ENCODE measurements at regions not wholly inside any gene's neighbourhood (a gene's known extent, or its start where the extent isn't known, plus 50 kb on each side); places are given as distances from the start of the nearest gene placed in this dataset.

DNA sequence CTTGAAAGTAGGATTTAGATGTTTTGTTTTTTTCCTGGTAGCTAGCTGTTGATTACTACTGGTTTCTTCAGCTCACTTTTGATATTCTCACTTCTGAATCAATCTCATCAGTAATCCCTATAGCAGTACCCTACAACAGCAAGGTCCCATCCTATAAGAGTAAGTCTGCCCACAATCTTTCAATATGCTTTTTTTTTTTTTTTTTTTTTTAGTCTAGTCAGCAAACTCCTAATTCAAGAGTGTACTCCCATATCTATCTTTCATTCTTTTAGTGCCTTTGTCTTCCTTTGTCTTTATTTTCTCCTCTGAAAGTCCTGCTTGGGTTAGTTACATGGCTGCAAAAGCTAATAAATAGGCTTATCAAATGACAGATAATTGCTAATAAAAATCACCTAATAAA lies 362.4 kb upstream of the RIOK2 start:
- H3K36me3 ChIP-seq, result no peaks in the 10 kb centered on the region
- TF ChIP-seq, protein P1, sequence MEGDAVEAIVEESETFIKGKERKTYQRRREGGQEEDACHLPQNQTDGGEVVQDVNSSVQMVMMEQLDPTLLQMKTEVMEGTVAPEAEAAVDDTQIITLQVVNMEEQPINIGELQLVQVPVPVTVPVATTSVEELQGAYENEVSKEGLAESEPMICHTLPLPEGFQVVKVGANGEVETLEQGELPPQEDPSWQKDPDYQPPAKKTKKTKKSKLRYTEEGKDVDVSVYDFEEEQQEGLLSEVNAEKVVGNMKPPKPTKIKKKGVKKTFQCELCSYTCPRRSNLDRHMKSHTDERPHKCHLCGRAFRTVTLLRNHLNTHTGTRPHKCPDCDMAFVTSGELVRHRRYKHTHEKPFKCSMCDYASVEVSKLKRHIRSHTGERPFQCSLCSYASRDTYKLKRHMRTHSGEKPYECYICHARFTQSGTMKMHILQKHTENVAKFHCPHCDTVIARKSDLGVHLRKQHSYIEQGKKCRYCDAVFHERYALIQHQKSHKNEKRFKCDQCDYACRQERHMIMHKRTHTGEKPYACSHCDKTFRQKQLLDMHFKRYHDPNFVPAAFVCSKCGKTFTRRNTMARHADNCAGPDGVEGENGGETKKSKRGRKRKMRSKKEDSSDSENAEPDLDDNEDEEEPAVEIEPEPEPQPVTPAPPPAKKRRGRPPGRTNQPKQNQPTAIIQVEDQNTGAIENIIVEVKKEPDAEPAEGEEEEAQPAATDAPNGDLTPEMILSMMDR (IDR thresholded peaks at IDR 0.05), result no peak
- H3K9me3 ChIP-seq, result no peaks in the 10 kb centered on the region
- H3K27ac ChIP-seq, result no peak overlapping the region
- H3K27me3 ChIP-seq, result no peaks in the 10 kb centered on the region
- H3K4me1 ChIP-seq, result no peaks in the 10 kb centered on the region
- no peak overlapping the region for H3K4me3 ChIP-seq
- no peak for DNase-seq (ENCODE audit: low spot score)

- Histone ChIP-seq H3K27me3 (no peaks in the 10 kb centered on the region), H3K9me3 (no peaks in the 10 kb centered on the region), H3K27ac (no peak overlapping the region), H3K36me3 (no peaks in the 10 kb centered on the region), H3K4me1 (no peaks in the 10 kb centered on the region), H3K4me3 (no peak overlapping the region)
- TF ChIP-seq, protein P1 (IDR thresholded peaks at IDR 0.05), result no peak
- DNase-seq (ENCODE audit: low spot score), result no peak
Observed at GRCh38 chr5:97545886-97546535, 363.0 kb upstream of the RIOK2 start.

DNA sequence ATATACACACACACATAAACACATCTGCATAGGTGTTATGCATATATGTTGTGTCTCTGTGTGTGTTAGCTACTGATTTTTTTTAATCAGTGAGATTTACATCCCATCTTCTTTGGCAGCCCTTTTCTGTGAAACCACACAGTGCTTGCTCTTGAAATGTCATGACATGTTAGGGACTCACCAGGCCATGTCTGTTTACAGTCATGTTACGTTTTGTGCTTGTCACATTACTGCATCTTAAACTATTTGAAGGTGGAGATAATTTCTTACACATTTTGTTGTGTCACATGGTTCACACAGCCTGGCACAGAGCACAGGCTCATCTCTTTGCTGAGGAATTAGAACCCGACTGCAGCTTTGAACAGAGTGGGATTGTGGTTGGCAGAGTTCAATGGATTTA lies 364.4 kb upstream of the RIOK2 start:
- H3K4me1 ChIP-seq, result no peaks in the 10 kb centered on the region
- H3K4me3 ChIP-seq, result no peak overlapping the region
- H3K27me3 ChIP-seq, result no peaks in the 10 kb centered on the region
- no peak overlapping the region for H3K27ac ChIP-seq
- H3K9me3 ChIP-seq, result no peaks in the 10 kb centered on the region
- DNase-seq (ENCODE audit: low spot score), result no peak
- no peaks in the 10 kb centered on the region for H3K36me3 ChIP-seq
- TF ChIP-seq, protein P1 (IDR thresholded peaks at IDR 0.05), result no peak

GRCh38 chr5:97547999-97548738 lies 365.1 kb upstream of the RIOK2 start:
- H3K27ac ChIP-seq, result no peak overlapping the region
- H3K4me1 ChIP-seq, result no peaks in the 10 kb centered on the region

DNA sequence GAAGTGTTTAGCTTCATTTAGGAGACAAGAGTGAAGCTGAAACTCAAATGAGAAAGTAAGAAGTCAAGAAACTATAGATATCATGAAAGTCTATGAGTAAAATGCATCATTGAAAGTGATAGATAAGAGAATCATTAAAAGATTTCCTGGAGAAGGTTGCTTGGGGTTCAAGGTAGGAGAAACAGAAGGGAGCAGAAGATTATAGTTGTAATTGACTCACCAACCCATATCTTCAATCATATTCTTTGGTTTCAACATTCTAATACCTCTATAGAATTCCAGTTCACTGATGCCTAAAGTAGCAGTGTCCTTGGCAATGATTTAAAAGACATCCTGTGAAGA lies 365.7 kb upstream of the RIOK2 start:
- Histone ChIP-seq H3K27ac (no peak overlapping the region), H3K4me1 (no peaks in the 10 kb centered on the region), H3K4me3 (no peak overlapping the region), H3K9me3 (no peaks in the 10 kb centered on the region), H3K27me3 (no peaks in the 10 kb centered on the region), H3K36me3 (no peaks in the 10 kb centered on the region)
- no peak for DNase-seq (ENCODE audit: low spot score)
- TF ChIP-seq, protein P1 (IDR thresholded peaks at IDR 0.05), result no peak

More at GRCh38 chr5:97547999-97548738, 365.1 kb upstream of the RIOK2 start:
- Histone ChIP-seq H3K4me3 (no peak overlapping the region), H3K9me3 (no peaks in the 10 kb centered on the region), H3K36me3 (no peaks in the 10 kb centered on the region), H3K27me3 (no peaks in the 10 kb centered on the region)
- TF ChIP-seq, protein P1 (IDR thresholded peaks at IDR 0.05), result no peak
- no peak for DNase-seq (ENCODE audit: low spot score)
